ENCODE measurements at regions not wholly inside any gene's neighbourhood (a gene's known extent, or its start where the extent isn't known, plus 50 kb on each side); places are given as distances from the start of the nearest gene placed in this dataset.

DNA sequence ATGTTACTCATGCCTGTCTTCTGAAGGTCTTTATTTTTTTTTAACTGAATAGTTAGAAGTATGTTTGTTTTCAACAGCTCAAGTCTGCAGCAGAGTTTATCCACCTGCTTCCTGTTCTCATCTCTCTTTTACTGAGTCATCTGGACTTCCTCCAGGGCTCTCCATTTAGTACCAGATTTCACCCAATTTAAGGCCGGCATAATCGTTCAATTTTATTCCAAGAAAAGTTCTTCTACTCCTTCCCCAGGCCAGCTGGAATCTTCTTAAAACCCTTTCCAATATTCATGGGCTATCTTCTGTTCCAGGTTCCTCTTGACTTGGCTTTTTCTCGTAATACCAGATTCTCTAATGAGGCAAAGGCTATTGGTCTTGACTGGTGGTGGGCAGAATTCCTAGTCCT is 79.0 kb upstream of the LAMA2 start:
- no peak for DNase-seq (ENCODE audit: low read depth)
- H3K4me3 ChIP-seq (ENCODE audit: low read depth, low read length), result no peak overlapping the region
- no peak for TF ChIP-seq CTCF (IDR thresholded peaks at IDR 0.05; ENCODE audit: control insufficient read depth, extremely low read depth, insufficient read depth)

- H3K4me3 ChIP-seq (ENCODE audit: low read depth, low read length), result no peak overlapping the region
- TF ChIP-seq CTCF (IDR thresholded peaks at IDR 0.05; ENCODE audit: control insufficient read depth, extremely low read depth, insufficient read depth), result no peak
Measured at GRCh38 chr6:128801621-128802020, 81.3 kb upstream of the LAMA2 start.

GRCh38 chr6:128784266-128784665 is 98.7 kb upstream of the LAMA2 start:
- no peak for DNase-seq (ENCODE audit: low read depth)
- TF ChIP-seq CTCF (IDR thresholded peaks at IDR 0.05; ENCODE audit: control insufficient read depth, extremely low read depth, insufficient read depth), result no peak
- H3K4me3 ChIP-seq (ENCODE audit: low read depth, low read length), result no peak overlapping the region

More at GRCh38 chr6:128801621-128802020, 81.3 kb upstream of the LAMA2 start:
- DNase-seq (ENCODE audit: low read depth), result no peak

DNA sequence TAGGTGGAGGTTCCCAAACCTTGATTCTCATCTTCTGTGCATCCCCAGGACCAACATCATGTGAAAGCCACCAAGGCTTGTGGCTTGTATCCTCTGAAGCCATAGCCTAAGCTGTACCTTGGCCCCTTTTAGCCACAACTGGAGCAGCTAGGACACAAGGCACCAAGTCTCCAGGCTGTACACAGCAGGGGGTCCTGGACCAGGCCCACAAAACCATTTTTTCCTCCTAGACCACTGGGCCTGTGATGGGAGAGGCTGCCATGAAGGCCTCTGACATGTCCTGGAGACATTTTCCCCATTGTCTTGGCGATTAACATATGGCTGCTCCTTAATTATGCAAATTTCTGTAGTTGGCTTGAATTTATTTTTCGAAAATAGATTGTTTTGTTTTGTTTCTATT is 114.8 kb upstream of the LAMA2 start:
- no peak for TF ChIP-seq CTCF (IDR thresholded peaks at IDR 0.05; ENCODE audit: control insufficient read depth, extremely low read depth, insufficient read depth)
- no peak overlapping the region for H3K4me3 ChIP-seq (ENCODE audit: low read depth, low read length)
- DNase-seq (ENCODE audit: low read depth), result no peak

DNA sequence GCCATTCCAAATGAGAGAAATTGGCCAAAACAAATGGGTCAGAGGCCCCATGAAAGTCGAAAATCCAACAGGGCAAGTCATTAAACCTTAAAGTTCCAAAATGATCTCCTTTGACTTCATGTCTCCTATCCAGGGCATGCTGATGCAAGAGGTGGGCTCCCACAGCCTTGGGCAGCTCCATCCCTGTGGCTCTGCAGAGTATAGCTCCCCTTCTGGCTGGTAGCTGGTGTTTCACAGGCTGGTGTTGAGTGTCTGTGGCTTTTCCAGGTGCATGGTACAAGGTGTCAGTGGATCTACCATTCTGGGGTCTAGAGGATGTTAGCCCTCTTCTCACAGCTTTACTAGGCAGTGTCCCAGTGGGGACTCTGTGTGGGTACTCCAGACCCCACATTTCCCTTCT is 115.2 kb upstream of the LAMA2 start:
- no peak overlapping the region for H3K4me3 ChIP-seq (ENCODE audit: low read depth, low read length)
- DNase-seq (ENCODE audit: low read depth), result no peak
- TF ChIP-seq CTCF (IDR thresholded peaks at IDR 0.05; ENCODE audit: control insufficient read depth, extremely low read depth, insufficient read depth), result no peak

GRCh38 chr6:128767150-128767549 is 115.8 kb upstream of the LAMA2 start:
- no peak for DNase-seq (ENCODE audit: low read depth)
- H3K4me3 ChIP-seq (ENCODE audit: low read depth, low read length), result no peak overlapping the region
- TF ChIP-seq CTCF (IDR thresholded peaks at IDR 0.05; ENCODE audit: control insufficient read depth, extremely low read depth, insufficient read depth), result no peak

DNA sequence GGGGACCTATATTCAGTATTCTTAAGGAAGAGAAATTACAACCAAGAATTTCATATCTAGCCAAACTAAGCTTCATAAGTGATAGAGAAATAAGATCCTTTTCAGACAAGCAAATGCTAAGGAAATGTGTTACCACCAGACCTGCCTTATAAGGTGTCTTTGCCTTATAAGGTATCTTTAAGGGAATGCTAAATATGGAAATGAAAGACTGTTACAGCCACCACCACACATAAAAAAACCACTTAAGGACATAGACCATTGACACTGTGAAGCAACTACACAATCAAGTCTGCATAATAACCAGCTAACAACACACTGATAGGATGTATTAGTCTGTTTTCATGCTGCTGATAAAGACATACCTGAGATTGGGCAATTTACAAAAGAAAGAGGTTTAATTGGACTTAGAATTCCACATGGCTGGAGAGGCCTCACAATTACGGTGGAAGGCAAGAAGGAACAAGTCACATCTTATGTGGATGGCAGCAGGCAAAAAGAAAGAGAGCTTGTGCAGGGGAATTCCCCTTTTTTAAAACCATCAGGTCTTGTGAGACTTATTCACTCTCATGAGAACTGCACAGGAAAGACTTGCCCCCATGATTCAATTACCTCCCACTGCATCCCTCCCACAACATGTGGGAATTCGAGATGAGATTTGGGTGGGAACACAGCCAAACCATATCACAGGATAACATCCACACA is 119.2 kb upstream of the LAMA2 start:
- no peak for DNase-seq (ENCODE audit: low read depth)
- TF ChIP-seq CTCF (IDR thresholded peaks at IDR 0.05; ENCODE audit: control insufficient read depth, extremely low read depth, insufficient read depth), result no peak
- no peak overlapping the region for H3K4me3 ChIP-seq (ENCODE audit: low read depth, low read length)
